ENCODE measurements at regions not wholly inside any gene's neighbourhood (a gene's known extent, or its start where the extent isn't known, plus 50 kb on each side); places are given as distances from the start of the nearest gene placed in this dataset.

GRCh38 chr14:98114946-98115345 is 1157.1 kb downstream of the BCL11B start:
- no peak for TF ChIP-seq POLR2A (IDR thresholded peaks at IDR 0.05; ENCODE audit: low read depth, low read length)
- TF ChIP-seq POLR2AphosphoS5 (IDR thresholded peaks at IDR 0.05; ENCODE audit: low read depth, low read length), result no peak

Data from GM12891 (cell line).